Astrocyte (in vitro differentiated cells and primary cell): ENCODE measurements at regions not wholly inside any gene's neighbourhood (a gene's known extent, or its start where the extent isn't known, plus 50 kb on each side); places are given as distances from the start of the nearest gene placed in this dataset.
A peak's percentile ranks its signal among the peaks of the same experiment; 100 is the strongest.

Source experiments
- DNase-seq: peaks from one replicate; pipeline ENCODE4 v3.0.0-alpha.2; 2010; ENCODE audit warnings: low read depth
- FAIRE-seq: peaks from 2 replicates; lab custom pipeline; 2011; peaks lifted over from hg19 to GRCh38; lab: Jason Lieb, UNC
- H2AFZ ChIP-seq: 2 replicates; pipeline ENCODE4 v1.6.0; 2012; ENCODE audit warnings: low read depth, low read length, inconsistent platforms
- H3K27ac ChIP-seq: 2 replicates; pipeline ENCODE4 v1.5.1; 2011; ENCODE audit warnings: low read depth, low read length, inconsistent platforms
- H3K27me3 ChIP-seq: 2 replicates; pipeline ENCODE4 v1.6.0; 2011; ENCODE audit warnings: low read length, inconsistent platforms; ENCODE audit not compliant: insufficient read depth
- H3K36me3 ChIP-seq: 2 replicates; pipeline ENCODE4 v1.5.1; 2011; ENCODE audit warnings: low read length, inconsistent platforms; ENCODE audit not compliant: insufficient read depth
- H3K4me1 ChIP-seq: 2 replicates; pipeline ENCODE4 v1.5.1; 2011; ENCODE audit warnings: low read length, inconsistent platforms; ENCODE audit not compliant: insufficient read depth
- H3K4me2 ChIP-seq: 2 replicates; pipeline ENCODE4 v1.6.0; 2012; ENCODE audit warnings: low read length, inconsistent platforms
- H3K4me3 ChIP-seq: 2 replicates; pipeline ENCODE4 v1.5.1; 2011; ENCODE audit warnings: low read depth, mild to moderate bottlenecking, low read length, inconsistent platforms; ENCODE audit not compliant: insufficient read depth
- H3K79me2 ChIP-seq: 2 replicates; pipeline ENCODE4 v1.6.0; 2012; ENCODE audit warnings: mild to moderate bottlenecking, low read length, inconsistent platforms; ENCODE audit not compliant: insufficient read depth
- H3K9ac ChIP-seq: 2 replicates; pipeline ENCODE4 v1.6.0; 2012; ENCODE audit warnings: mild to moderate bottlenecking, low read length, inconsistent platforms
- H3K9me3 ChIP-seq: 2 replicates; pipeline ENCODE4 v1.5.1; 2012; ENCODE audit warnings: low read depth, mild to moderate bottlenecking, low read length, inconsistent platforms; ENCODE audit not compliant: insufficient read depth
- H4K20me1 ChIP-seq: 2 replicates; pipeline ENCODE4 v1.6.0; 2012; ENCODE audit warnings: low read length, inconsistent platforms; ENCODE audit not compliant: insufficient read depth
- H3K27ac Mint-ChIP-seq: one replicate; pipeline ENCODE4 v1.8.0; 2021; ENCODE audit warnings: mild to moderate bottlenecking, mixed read lengths; ENCODE audit not compliant: unreplicated experiment
- H3K27me3 Mint-ChIP-seq: one replicate; pipeline ENCODE4 v1.8.0; 2021; ENCODE audit warnings: low read depth, mixed read lengths; ENCODE audit not compliant: unreplicated experiment
- H3K36me3 Mint-ChIP-seq: one replicate; pipeline ENCODE4 v1.8.0; 2021; ENCODE audit warnings: low read depth, mixed read lengths; ENCODE audit not compliant: unreplicated experiment
- H3K4me1 Mint-ChIP-seq: one replicate; pipeline ENCODE4 v1.8.0; 2021; ENCODE audit warnings: low read depth, mixed read lengths; ENCODE audit not compliant: unreplicated experiment
- H3K4me3 Mint-ChIP-seq: one replicate; pipeline ENCODE4 v1.8.0; 2021; ENCODE audit warnings: mild to moderate bottlenecking, moderate library complexity, mixed read lengths; ENCODE audit not compliant: unreplicated experiment
- H3K9me3 Mint-ChIP-seq: one replicate; pipeline ENCODE4 v1.8.0; 2021; ENCODE audit warnings: mild to moderate bottlenecking, mixed read lengths; ENCODE audit not compliant: unreplicated experiment
- EZH2 ChIP-seq: IDR thresholded peaks from 2 replicates; pipeline ENCODE4 v1.6.1; 2012; ENCODE audit warnings: mild to moderate bottlenecking, low read length, inconsistent platforms; ENCODE audit not compliant: insufficient read depth
- TF ChIP-seq, protein P1 (sequence below): IDR thresholded peaks from 2 replicates; pipeline ENCODE4 v1.5.1; 2011; ENCODE audit warnings: low read depth, mild to moderate bottlenecking, inconsistent platforms, low read length, moderate library complexity; ENCODE audit not compliant: insufficient read depth

- no peak overlapping the region for H3K9ac ChIP-seq
- TF ChIP-seq, protein P1, sequence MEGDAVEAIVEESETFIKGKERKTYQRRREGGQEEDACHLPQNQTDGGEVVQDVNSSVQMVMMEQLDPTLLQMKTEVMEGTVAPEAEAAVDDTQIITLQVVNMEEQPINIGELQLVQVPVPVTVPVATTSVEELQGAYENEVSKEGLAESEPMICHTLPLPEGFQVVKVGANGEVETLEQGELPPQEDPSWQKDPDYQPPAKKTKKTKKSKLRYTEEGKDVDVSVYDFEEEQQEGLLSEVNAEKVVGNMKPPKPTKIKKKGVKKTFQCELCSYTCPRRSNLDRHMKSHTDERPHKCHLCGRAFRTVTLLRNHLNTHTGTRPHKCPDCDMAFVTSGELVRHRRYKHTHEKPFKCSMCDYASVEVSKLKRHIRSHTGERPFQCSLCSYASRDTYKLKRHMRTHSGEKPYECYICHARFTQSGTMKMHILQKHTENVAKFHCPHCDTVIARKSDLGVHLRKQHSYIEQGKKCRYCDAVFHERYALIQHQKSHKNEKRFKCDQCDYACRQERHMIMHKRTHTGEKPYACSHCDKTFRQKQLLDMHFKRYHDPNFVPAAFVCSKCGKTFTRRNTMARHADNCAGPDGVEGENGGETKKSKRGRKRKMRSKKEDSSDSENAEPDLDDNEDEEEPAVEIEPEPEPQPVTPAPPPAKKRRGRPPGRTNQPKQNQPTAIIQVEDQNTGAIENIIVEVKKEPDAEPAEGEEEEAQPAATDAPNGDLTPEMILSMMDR: no peak
- TF ChIP-seq EZH2: no peak
- DNase-seq (no peak), FAIRE-seq (no peak)
- no peak overlapping the region for H2AFZ ChIP-seq
- H4K20me1 ChIP-seq: no peaks in the 10 kb centered on the region
- Mint-ChIP-seq H3K4me3 (no peak overlapping the region), H3K36me3 (no peaks in the 10 kb centered on the region), H3K27me3 (no peaks in the 10 kb centered on the region), H3K4me1 (no peaks in the 10 kb centered on the region), H3K27ac (no peak overlapping the region), H3K9me3 (peaks cover 5% of the 10 kb centered on the region)
- H3K4me3 ChIP-seq: no peak overlapping the region
- no peaks in the 10 kb centered on the region for H3K36me3 ChIP-seq
- no peaks in the 10 kb centered on the region for H3K27me3 ChIP-seq
- no peaks in the 10 kb centered on the region for H3K79me2 ChIP-seq
- no peak overlapping the region for H3K4me2 ChIP-seq
- no peaks in the 10 kb centered on the region for H3K4me1 ChIP-seq
- no peaks in the 10 kb centered on the region for H3K9me3 ChIP-seq
- no peak overlapping the region for H3K27ac ChIP-seq
These were observed 346.6 kb downstream of the CBLN2 start for GRCh38 chr18:72197591-72197990.

- Histone ChIP-seq H3K4me3 (no peak overlapping the region), H3K27me3 (no peaks in the 10 kb centered on the region), H4K20me1 (no peaks in the 10 kb centered on the region), H3K4me2 (no peak overlapping the region), H3K4me1 (no peaks in the 10 kb centered on the region), H3K9me3 (no peaks in the 10 kb centered on the region), H3K79me2 (no peaks in the 10 kb centered on the region), H3K27ac (no peak overlapping the region), H2AFZ (peak overlapping the region; percentile 4), H3K9ac (no peak overlapping the region), H3K36me3 (no peaks in the 10 kb centered on the region)
- DNase-seq (no peak), FAIRE-seq (no peak)
- H3K27me3 Mint-ChIP-seq: no peaks in the 10 kb centered on the region
- H3K27ac Mint-ChIP-seq: no peak overlapping the region
- TF ChIP-seq EZH2: no peak
- no peaks in the 10 kb centered on the region for H3K4me1 Mint-ChIP-seq
- no peaks in the 10 kb centered on the region for H3K9me3 Mint-ChIP-seq
- no peaks in the 10 kb centered on the region for H3K36me3 Mint-ChIP-seq
- H3K4me3 Mint-ChIP-seq: no peak overlapping the region
These were observed 350.1 kb downstream of the CBLN2 start for GRCh38 chr18:72194072-72194471.

DNA sequence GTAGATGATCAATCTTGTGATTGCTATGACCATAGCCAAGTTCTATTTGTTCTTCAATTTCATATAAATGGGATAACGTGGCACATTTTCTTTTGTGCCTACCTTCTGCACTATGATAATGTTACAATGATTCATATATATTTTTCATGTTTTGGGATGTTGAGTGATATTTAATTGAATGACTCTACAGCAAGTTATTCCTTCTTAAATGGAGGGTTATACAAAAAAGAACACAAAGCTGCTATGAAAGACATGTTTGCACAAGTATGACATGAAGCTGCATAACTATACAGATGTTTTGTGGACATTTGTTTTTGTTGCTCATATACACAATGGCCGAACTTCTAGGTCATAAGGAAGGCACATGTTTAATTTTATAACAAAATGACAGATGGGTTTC, 356.2 kb downstream of the CBLN2 start:
- DNase-seq (no peak), FAIRE-seq (no peak)
- H3K4me2 ChIP-seq: no peak overlapping the region
- H3K4me1 Mint-ChIP-seq: no peaks in the 10 kb centered on the region
- H3K9me3 ChIP-seq: no peaks in the 10 kb centered on the region
- no peak overlapping the region for H2AFZ ChIP-seq
- no peaks in the 10 kb centered on the region for H3K27me3 ChIP-seq
- H3K36me3 ChIP-seq: no peaks in the 10 kb centered on the region
- H3K36me3 Mint-ChIP-seq: no peaks in the 10 kb centered on the region
- H3K79me2 ChIP-seq: no peaks in the 10 kb centered on the region
- no peak overlapping the region for H3K27ac ChIP-seq
- no peak overlapping the region for H3K9ac ChIP-seq
- peaks cover 3% of the 10 kb centered on the region for H3K9me3 Mint-ChIP-seq
- H4K20me1 ChIP-seq: no peaks in the 10 kb centered on the region
- H3K4me3 Mint-ChIP-seq: no peak overlapping the region
- H3K27me3 Mint-ChIP-seq: no peaks in the 10 kb centered on the region
- no peaks in the 10 kb centered on the region for H3K4me1 ChIP-seq
- no peak overlapping the region for H3K27ac Mint-ChIP-seq
- H3K4me3 ChIP-seq: no peak overlapping the region
- TF ChIP-seq EZH2: no peak
- TF ChIP-seq, protein P1: no peak
